IMR-90 (cell line): ENCODE measurements at regions not wholly inside any gene's neighbourhood (a gene's known extent, or its start where the extent isn't known, plus 50 kb on each side); places are given as distances from the start of the nearest gene placed in this dataset.

Experiments used
- ATAC-seq: fragments of 200-7000 bp; cut with Tn5 transposase; 2 replicates; pipeline ENCODE4 v1.9.1; 2020; ENCODE audit warnings: low read depth, mild to moderate bottlenecking, moderate library complexity
- BruUV-seq: library from RNA; stranded (reverse); fragments of 400-500 nt; replicated peaks from 2 replicates; lab custom pipeline; 2021; lab: Mats Ljungman, UMichigan
- CTCF ChIA-PET: fragments of 300-600 bp; formaldehyde crosslinking; extraction: SDS; loops from one replicate; lab custom pipeline; 2021; ENCODE audit warnings: antibody characterized with exemption; lab: Yijun Ruan, JAX
- POLR2A ChIA-PET: fragments of 300-600 bp; sonication (Branson Sonifier 250); formaldehyde crosslinking; loops from one replicate; lab custom pipeline; 2022; ENCODE audit warnings: antibody characterized with exemption; ENCODE audit not compliant: unreplicated experiment; lab: Charles Lee
- DNase-seq: peaks from one replicate; pipeline ENCODE4 v3.0.0; 2013
- H2AFZ ChIP-seq: replicated peaks from 2 replicates; pipeline ENCODE3; 2013; ENCODE audit warnings: low read length, mild to moderate bottlenecking; ENCODE audit not compliant: poor library complexity
- H2AK5ac ChIP-seq: 2 replicates; pipeline ENCODE4 v1.6.1; 2013; ENCODE audit warnings: low read depth, low read length, inconsistent platforms
- H2AK9ac ChIP-seq: replicated peaks from 2 replicates; pipeline ENCODE3; 2013; ENCODE audit warnings: mild to moderate bottlenecking, low read depth, low read length, moderate library complexity; ENCODE audit not compliant: poor library complexity
- H2BK120ac ChIP-seq: 2 replicates; pipeline ENCODE4 v1.6.1; 2013; ENCODE audit warnings: low read depth, low read length, inconsistent platforms
- H2BK15ac ChIP-seq: 3 replicates; pipeline ENCODE4 v1.6.1; 2013; ENCODE audit warnings: low read depth, low read length, inconsistent platforms
- H2BK20ac ChIP-seq: 2 replicates; pipeline ENCODE4 v1.6.1; 2013; ENCODE audit warnings: low read depth, mild to moderate bottlenecking, inconsistent platforms, low read length, moderate library complexity
- H2BK5ac ChIP-seq: 2 replicates; pipeline ENCODE4 v1.6.1; 2013; ENCODE audit warnings: mild to moderate bottlenecking, low read depth, low read length, inconsistent platforms; ENCODE audit not compliant: poor library complexity, severe bottlenecking
- H3K14ac ChIP-seq: replicated peaks from 2 replicates; pipeline ENCODE4 v1.6.1; 2013; ENCODE audit warnings: low read depth, low read length, inconsistent platforms
- H3K18ac ChIP-seq: 2 replicates; pipeline ENCODE4 v1.6.1; 2013; ENCODE audit warnings: low read depth, low read length, control low read depth
- H3K23ac ChIP-seq: 2 replicates; pipeline ENCODE4 v1.6.1; 2013; ENCODE audit warnings: low read depth, low read length, inconsistent platforms
- H3K27ac ChIP-seq: 2 replicates; pipeline ENCODE4 v1.5.1; 2013; ENCODE audit warnings: mild to moderate bottlenecking, control low read depth, low read length; ENCODE audit not compliant: insufficient read depth
- H3K27me3 ChIP-seq: 2 replicates; pipeline ENCODE4 v1.6.1; 2013; ENCODE audit warnings: low read length; ENCODE audit not compliant: control insufficient read depth, insufficient read depth
- H3K36me3 ChIP-seq: 2 replicates; pipeline ENCODE4 v1.6.1; 2013; ENCODE audit warnings: low read length, mixed read lengths; ENCODE audit not compliant: control insufficient read depth, insufficient read depth
- H3K4ac ChIP-seq: 2 replicates; pipeline ENCODE4 v1.6.1; 2013; ENCODE audit warnings: low read depth, low read length, inconsistent platforms
- H3K4me1 ChIP-seq: 2 replicates; pipeline ENCODE4 v1.6.1; 2013; ENCODE audit warnings: low read length, mixed read lengths; ENCODE audit not compliant: control insufficient read depth, insufficient read depth
- H3K4me2 ChIP-seq: 2 replicates; pipeline ENCODE4 v1.6.1; 2013; ENCODE audit warnings: low read depth, mild to moderate bottlenecking, control low read depth, low read length, moderate library complexity
- H3K4me3 ChIP-seq: 2 replicates; pipeline ENCODE4 v1.5.1; 2013; ENCODE audit warnings: low read depth, mild to moderate bottlenecking, control low read depth, low read length, moderate library complexity; ENCODE audit not compliant: insufficient read depth
- H3K56ac ChIP-seq: 2 replicates; pipeline ENCODE4 v1.6.1; 2013; ENCODE audit warnings: low read length, inconsistent platforms; ENCODE audit not compliant: insufficient read depth; ENCODE audit errors: extremely low read depth
- H3K79me1 ChIP-seq, 2 experiments: 2 replicates each; pipeline ENCODE4 v1.6.1; 2013; ENCODE audit warnings: low read length in 2 of 2, inconsistent platforms in 1 of 2, low read depth in 1 of 2
- H3K9ac ChIP-seq: 2 replicates; pipeline ENCODE4 v1.6.1; 2013; ENCODE audit warnings: low read depth, low read length, control low read depth
- H3K9me1 ChIP-seq: 2 replicates; pipeline ENCODE4 v1.6.1; 2013; ENCODE audit warnings: low read length, inconsistent platforms; ENCODE audit not compliant: insufficient read depth
- H3K9me3 ChIP-seq: 2 replicates; pipeline ENCODE4 v1.6.1; 2013; ENCODE audit warnings: low read length; ENCODE audit not compliant: control insufficient read depth, insufficient read depth
- H4K20me1 ChIP-seq: 2 replicates; pipeline ENCODE4 v1.6.1; 2013; ENCODE audit warnings: low read length, inconsistent platforms; ENCODE audit not compliant: insufficient read depth
- H4K5ac ChIP-seq: 2 replicates; pipeline ENCODE4 v1.6.1; 2013; ENCODE audit warnings: mild to moderate bottlenecking, low read depth, low read length, control low read depth
- H4K8ac ChIP-seq, 2 experiments: 2 replicates each; pipeline ENCODE4 v1.6.1; 2013; ENCODE audit warnings: low read depth in 2 of 2, low read length in 2 of 2, control low read depth in 1 of 2, inconsistent platforms in 1 of 2
- H4K91ac ChIP-seq: 2 replicates; pipeline ENCODE4 v1.6.1; 2013; ENCODE audit warnings: low read depth, low read length, inconsistent platforms; ENCODE audit not compliant: insufficient read depth
- BHLHE40 ChIP-seq: fragments of 150-350 bp; IDR thresholded peaks from 2 replicates; pipeline ENCODE4 v1.6.1; 2016; ENCODE audit warnings: mild to moderate bottlenecking, low read depth, low read length
- ELK1 ChIP-seq: fragments of 150-350 bp; IDR thresholded peaks from 2 replicates; pipeline ENCODE4 v1.6.1; 2016; ENCODE audit warnings: low read depth, mild to moderate bottlenecking, low read length, moderate library complexity, borderline replicate concordance
- NFE2L2 ChIP-seq: fragments of 150-350 bp; IDR thresholded peaks from 2 replicates; pipeline ENCODE4 v1.6.1; 2016; ENCODE audit warnings: low read depth, mild to moderate bottlenecking, low read length
- SMC3 ChIP-seq: fragments of 150-350 bp; IDR thresholded peaks from 2 replicates; pipeline ENCODE4 v1.6.1; 2016; ENCODE audit warnings: low read depth, mild to moderate bottlenecking, antibody characterized with exemption, low read length, moderate library complexity
- WGBS, 2 experiments: methylation state at CpG; one replicate each; pipeline versions ENCODE4 v1.1.5 to v1.1.7; 2013; ENCODE audit warnings: missing lambda C conversion rate in 2 of 2; ENCODE audit not compliant: insufficient read length in 1 of 2; ENCODE audit errors: extremely low coverage in 2 of 2; 5-methylcytosine and 5-hydroxymethylcytosine counted together
- dilution Hi-C: fragments of 300-500 bp; cut with HindIII; formaldehyde crosslinking; loops from one replicate; pipeline ENCODE4 v1.14.3; 2018; ENCODE audit warnings: low sequenced_read_pairs; ENCODE audit not compliant: unreplicated experiment
- in situ Hi-C: fragments of 300-500 bp; cut with MboI; formaldehyde crosslinking; loops from 3 replicates; pipeline ENCODE4 v1.14.3; 2019; ENCODE audit warnings: low sequenced_read_pairs, inconsistent platforms, mixed read lengths
- intact Hi-C: fragments of 100-400 bp; cut with micrococcal nuclease; formaldehyde crosslinking; loops from 2 replicates; pipeline ENCODE4 v1.10.0; 2022
- TF ChIP-seq, protein P1 (sequence below): conservative IDR thresholded peaks from 2 replicates; pipeline ENCODE4 v1.5.1; 2012; ENCODE audit warnings: mild to moderate bottlenecking, low read depth, low read length, improper control_type of control experiment

DNA sequence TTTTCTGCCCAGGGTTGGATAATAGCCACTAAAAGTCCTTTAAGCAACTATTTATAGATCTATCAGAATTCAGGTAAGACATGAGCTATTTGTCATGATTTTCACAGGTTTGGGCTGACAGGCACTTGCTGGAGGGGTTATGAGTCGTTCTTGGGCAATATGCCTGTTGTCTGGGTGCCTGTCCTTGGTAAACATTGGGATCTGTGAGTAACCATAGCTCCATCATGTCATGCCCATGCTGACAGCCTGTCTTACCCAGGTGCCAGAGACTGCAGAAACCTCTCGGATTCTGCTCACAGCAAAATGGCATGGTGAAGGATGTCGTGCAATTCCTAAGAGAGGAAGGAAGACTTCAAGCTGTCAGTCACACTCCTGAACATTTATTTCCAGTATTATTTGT, 116.0 kb upstream of the PUDP start:
- no peak for DNase-seq

More for the DNA sequence above, 116.0 kb upstream of the PUDP start:
- no peak for ATAC-seq
- WGBS, 2 experiments, result no CpG with 5 or more reads among the region's 3 CpGs
- no peaks in the 10 kb centered on the region for H3K79me1 ChIP-seq
- H2BK120ac ChIP-seq, result no peak overlapping the region
- peaks cover 3% of the 10 kb centered on the region; the same call in 1 of the 2 replicates for H3K9me1 ChIP-seq
- no peak overlapping the region for H2AK9ac ChIP-seq
- H4K8ac ChIP-seq, result no peak overlapping the region
- H3K4ac ChIP-seq, result no peak overlapping the region
- dilution Hi-C loops, result no loop called here
- no peak overlapping the region for H2AK5ac ChIP-seq
- no peaks in the 10 kb centered on the region; the same call in 1 of the 2 replicates for H3K9me3 ChIP-seq
- no peak overlapping the region for H2AFZ ChIP-seq
- no peak overlapping the region for H3K18ac ChIP-seq
- no peak overlapping the region; the same call in 2 of the 3 replicates for H2BK15ac ChIP-seq
- intact Hi-C loops, result no loop called here
- no peaks in the 10 kb centered on the region for H3K27me3 ChIP-seq
- H3K4me1 ChIP-seq, result no peaks in the 10 kb centered on the region; the same call in 1 of the 2 replicates
- H2BK5ac ChIP-seq, result no peak overlapping the region
- ChIA-PET CTCF (no interaction called here), POLR2A (no interaction called here)
- no peak overlapping the region for H3K14ac ChIP-seq
- H4K5ac ChIP-seq, result no peak overlapping the region
- H3K23ac ChIP-seq, result no peak overlapping the region
- H2BK20ac ChIP-seq, result no peak overlapping the region
- no peak overlapping the region for H3K4me2 ChIP-seq
- H4K91ac ChIP-seq, result no peak overlapping the region
- no peak overlapping the region for H3K4me3 ChIP-seq
- H3K36me3 ChIP-seq, result no peaks in the 10 kb centered on the region
- in situ Hi-C loops, result no loop called here
- H3K56ac ChIP-seq, result no peak overlapping the region
- no peak overlapping the region for H3K9ac ChIP-seq
- no TSS peak for BruUV-seq
- no peak overlapping the region for H3K27ac ChIP-seq
- H4K20me1 ChIP-seq, result no peaks in the 10 kb centered on the region
- TF ChIP-seq, protein P1, sequence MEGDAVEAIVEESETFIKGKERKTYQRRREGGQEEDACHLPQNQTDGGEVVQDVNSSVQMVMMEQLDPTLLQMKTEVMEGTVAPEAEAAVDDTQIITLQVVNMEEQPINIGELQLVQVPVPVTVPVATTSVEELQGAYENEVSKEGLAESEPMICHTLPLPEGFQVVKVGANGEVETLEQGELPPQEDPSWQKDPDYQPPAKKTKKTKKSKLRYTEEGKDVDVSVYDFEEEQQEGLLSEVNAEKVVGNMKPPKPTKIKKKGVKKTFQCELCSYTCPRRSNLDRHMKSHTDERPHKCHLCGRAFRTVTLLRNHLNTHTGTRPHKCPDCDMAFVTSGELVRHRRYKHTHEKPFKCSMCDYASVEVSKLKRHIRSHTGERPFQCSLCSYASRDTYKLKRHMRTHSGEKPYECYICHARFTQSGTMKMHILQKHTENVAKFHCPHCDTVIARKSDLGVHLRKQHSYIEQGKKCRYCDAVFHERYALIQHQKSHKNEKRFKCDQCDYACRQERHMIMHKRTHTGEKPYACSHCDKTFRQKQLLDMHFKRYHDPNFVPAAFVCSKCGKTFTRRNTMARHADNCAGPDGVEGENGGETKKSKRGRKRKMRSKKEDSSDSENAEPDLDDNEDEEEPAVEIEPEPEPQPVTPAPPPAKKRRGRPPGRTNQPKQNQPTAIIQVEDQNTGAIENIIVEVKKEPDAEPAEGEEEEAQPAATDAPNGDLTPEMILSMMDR, result no peak
- no peak for TF ChIP-seq BHLHE40
- no peak for TF ChIP-seq SMC3
- no peak for TF ChIP-seq NFE2L2
- no peak for TF ChIP-seq ELK1
